Heart left ventricle (tissue), 16 donors: ENCODE measurements at regions not wholly inside any gene's neighbourhood (a gene's known extent, or its start where the extent isn't known, plus 50 kb on each side); places are given as distances from the start of the nearest gene placed in this dataset.

Source experiments
- ATAC-seq, 4 donors: fragments of 200-7000 bp; cut with Tn5 transposase; one replicate each; pipeline ENCODE4 v1.9.1; 2020 to 2022; ENCODE audit warnings: moderate library complexity in 4 of 4, mild to moderate bottlenecking in 3 of 4, moderate number of reproducible peaks in 1 of 4
- DNase-seq, 5 donors: peaks; one replicate each; pipeline ENCODE4 v3.0.0-alpha.2; 2020
- H3K27ac ChIP-seq, 12 donors: fragments of 200-600 bp; sonication (generic) in 4 of 12; one replicate each; pipeline versions ENCODE4 v1.5.0 to v1.8.0; 2016 to 2022; ENCODE audit warnings: mild to moderate bottlenecking in 2 of 12
- H3K27me3 ChIP-seq, 9 donors: fragments of 200-600 bp; sonication (generic) in 2 of 9; one replicate each; pipeline versions ENCODE4 v1.5.1 to v1.8.0; 2016 to 2022; ENCODE audit warnings: mild to moderate bottlenecking in 3 of 9
- H3K36me3 ChIP-seq, 9 donors: fragments of 200-600 bp; sonication (generic) in 2 of 9; one replicate each; pipeline versions ENCODE4 v1.5.0 to v1.8.0; 2018 to 2022; ENCODE audit warnings: mild to moderate bottlenecking in 2 of 9
- H3K4me1 ChIP-seq, 12 donors: fragments of 200-600 bp; sonication (generic) in 4 of 12; one replicate each; pipeline versions ENCODE4 v1.5.0 to v1.8.0; 2016 to 2022; ENCODE audit warnings: mild to moderate bottlenecking in 3 of 12
- H3K4me3 ChIP-seq, 12 donors: fragments of 200-600 bp; sonication (generic) in 4 of 12; one replicate each; pipeline versions ENCODE4 v1.5.0 to v1.8.0; 2017 to 2022; ENCODE audit warnings: mild to moderate bottlenecking in 9 of 12, moderate library complexity in 4 of 12
- H3K9me3 ChIP-seq, 12 donors: fragments of 200-600 bp; sonication (generic) in 4 of 12; one replicate each; pipeline versions ENCODE4 v1.5.0 to v1.8.0; 2016 to 2022; ENCODE audit warnings: mild to moderate bottlenecking in 1 of 12
- POLR2A ChIP-seq, 2 donors: fragments of 450-650 bp; IDR thresholded peaks; one replicate each; pipeline ENCODE4 v1.6.1; 2017; ENCODE audit warnings: antibody characterized with exemption in 2 of 2, mild to moderate bottlenecking in 2 of 2, moderate library complexity in 2 of 2
- WGBS, 4 donors: extraction: QIAGEN DNeasy Blood & Tissue Kit in 2 of 4; methylation state at CpG; one replicate each; pipeline versions ENCODE4 v1.1.5 to v1.1.7; 2013 to 2018; 5-methylcytosine and 5-hydroxymethylcytosine counted together
- intact Hi-C, 10 donors: fragments of 100-400 bp; cut with DNase I; formaldehyde crosslinking; loops; one replicate each; pipeline versions ENCODE4 v1.11.1 to v1.14.2; 2022
- TF ChIP-seq, protein P1 (sequence below), 12 donors: fragments of 200-600 bp; sonication (generic) in 4 of 12; IDR thresholded peaks; one replicate each; pipeline versions ENCODE4 v1.5.0 to v1.8.0; 2018 to 2022; ENCODE audit warnings: antibody characterized with exemption in 12 of 12, mild to moderate bottlenecking in 5 of 12
- donor health status: ischemic (EF 13 %, LVEDD 7.1; RV severe dilation, severe dysfunction).
- donor health status: healthy with polysubstance abuse.
- donor health status: DM: no; HTN: yes; CAD: no.
- donor health status: DM: no; HTN: no; CAD: no.
- donor health status: ischemic (EF 25% LVEDD 6.9; RV normal size, moderate dysfunction).
- donor health status: ischemic (EF 25% LVEDD 5.7; RV mildly dilated, moderate dysfunction).
- donor health status: healthy.
- donor health status: DM: yes; HTN: yes; CAD: no.
- donor health status: ischemic (EF 35%, LVEDD 5.7; RV mildly dilated, moderate dysfunction).
- donor health status: nonischemic (EF 11% LVEDD 7.7; RV severe dilation, severe dysfunction).
- donor health status: DM: yes; HTN: yes; CAD: no.
- donor health status: PGD.
- donor health status: ischemic (EF 29% LVEDD 5.4; RV normal size, mild dysfunction).
- donor health status: nonischemic (EF 23%, LVEDD 6.1; RV moderate dilation, normal function).

DNA sequence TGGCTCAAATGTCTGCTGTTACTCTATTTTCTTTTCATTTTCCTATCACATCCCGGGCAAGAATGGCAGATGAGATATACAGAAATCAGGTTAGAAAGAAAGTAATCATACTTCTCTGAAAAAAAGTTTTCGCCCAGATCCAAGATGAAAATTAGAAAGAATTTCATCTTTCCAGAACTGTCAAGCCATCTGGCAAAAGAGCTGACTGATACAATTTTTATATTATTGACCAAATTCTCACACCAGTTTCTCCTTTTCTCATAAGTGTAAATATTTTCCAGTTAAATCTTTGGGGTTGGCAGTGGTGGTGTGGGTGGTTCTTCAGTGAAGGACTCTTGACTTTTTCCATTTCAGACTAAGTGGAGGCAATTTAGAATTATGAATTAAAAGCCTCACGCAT, 371.9 kb downstream of the CD83 start:
- TF ChIP-seq, protein P1, sequence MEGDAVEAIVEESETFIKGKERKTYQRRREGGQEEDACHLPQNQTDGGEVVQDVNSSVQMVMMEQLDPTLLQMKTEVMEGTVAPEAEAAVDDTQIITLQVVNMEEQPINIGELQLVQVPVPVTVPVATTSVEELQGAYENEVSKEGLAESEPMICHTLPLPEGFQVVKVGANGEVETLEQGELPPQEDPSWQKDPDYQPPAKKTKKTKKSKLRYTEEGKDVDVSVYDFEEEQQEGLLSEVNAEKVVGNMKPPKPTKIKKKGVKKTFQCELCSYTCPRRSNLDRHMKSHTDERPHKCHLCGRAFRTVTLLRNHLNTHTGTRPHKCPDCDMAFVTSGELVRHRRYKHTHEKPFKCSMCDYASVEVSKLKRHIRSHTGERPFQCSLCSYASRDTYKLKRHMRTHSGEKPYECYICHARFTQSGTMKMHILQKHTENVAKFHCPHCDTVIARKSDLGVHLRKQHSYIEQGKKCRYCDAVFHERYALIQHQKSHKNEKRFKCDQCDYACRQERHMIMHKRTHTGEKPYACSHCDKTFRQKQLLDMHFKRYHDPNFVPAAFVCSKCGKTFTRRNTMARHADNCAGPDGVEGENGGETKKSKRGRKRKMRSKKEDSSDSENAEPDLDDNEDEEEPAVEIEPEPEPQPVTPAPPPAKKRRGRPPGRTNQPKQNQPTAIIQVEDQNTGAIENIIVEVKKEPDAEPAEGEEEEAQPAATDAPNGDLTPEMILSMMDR (IDR thresholded peaks at IDR 0.05) = no peak
- TF ChIP-seq POLR2A (IDR thresholded peaks at IDR 0.05) = no peak
- Histone ChIP-seq H3K27ac (no peak overlapping the region), H3K4me3 (no peak overlapping the region), H3K9me3 (no peaks in the 10 kb centered on the region), H3K36me3 (no peaks in the 10 kb centered on the region), H3K4me1 (no peaks in the 10 kb centered on the region), H3K27me3 (no peaks in the 10 kb centered on the region)
- DNase-seq = no peak
- 93 to 96% (median 95%) methylated on average over 3 of the region's 3 CpGs for WGBS, 4 donors
- intact Hi-C loops = no loop called here
- ATAC-seq = no peak

DNA sequence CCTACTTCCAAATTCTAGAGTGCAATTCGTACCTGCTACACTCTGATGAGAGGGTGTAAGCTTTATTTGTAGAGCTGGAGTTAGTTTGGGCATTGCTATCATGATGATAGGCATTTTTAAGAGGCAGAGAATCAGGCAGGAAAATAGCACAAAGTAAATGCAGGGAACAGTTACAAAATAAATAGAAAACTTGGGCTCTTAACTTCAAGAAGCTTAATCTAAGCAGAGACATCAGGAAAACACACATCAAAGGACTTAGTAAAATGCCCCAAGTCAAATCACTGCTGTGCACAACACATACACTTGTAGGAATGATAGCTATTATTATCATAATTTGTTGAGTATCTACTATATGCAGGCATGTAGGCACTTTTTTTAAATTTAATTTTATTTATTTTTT, 381.2 kb downstream of the CD83 start:
- peaks cover 0 to 11% (median 0%) of the 10 kb centered on the region in 12 donors for H3K9me3 ChIP-seq
- WGBS, 4 donors = 74 to 89% (median 87%) methylated on average over 1 of the region's 1 CpG
- H3K4me1 ChIP-seq = peaks cover 0 to 3% (median 0%) of the 10 kb centered on the region in 12 donors
- H3K4me3 ChIP-seq = no peak overlapping the region
- no peaks in the 10 kb centered on the region for H3K36me3 ChIP-seq
- no peak for DNase-seq
- no peaks in the 10 kb centered on the region for H3K27me3 ChIP-seq
- no peak for ATAC-seq
- H3K27ac ChIP-seq = no peak overlapping the region
- TF ChIP-seq POLR2A (IDR thresholded peaks at IDR 0.05) = no peak
- TF ChIP-seq, protein P1 (IDR thresholded peaks at IDR 0.05) = no peak
- intact Hi-C loops = no loop called here

DNA sequence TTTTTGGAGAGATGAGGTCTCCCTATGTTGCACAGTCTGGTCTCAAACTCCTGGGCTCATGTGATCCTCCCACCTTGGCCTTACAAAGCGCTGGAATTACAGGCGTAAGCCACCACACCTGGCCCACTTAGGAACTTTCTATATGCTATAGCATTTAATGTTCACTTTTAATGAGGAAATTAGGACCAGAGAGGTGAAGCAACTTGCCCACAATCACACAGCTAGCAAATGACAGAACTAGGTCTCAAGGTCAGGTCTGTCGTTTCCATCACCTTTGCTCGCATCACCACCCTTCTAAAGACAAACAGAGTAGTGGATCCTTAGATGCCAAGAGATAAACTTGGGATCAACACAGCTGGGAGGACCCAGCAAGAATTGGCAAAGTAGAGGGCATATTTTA, 381.7 kb downstream of the CD83 start:
- H3K27ac ChIP-seq = no peak overlapping the region
- peaks cover 0 to 11% (median 0%) of the 10 kb centered on the region in 12 donors for H3K9me3 ChIP-seq
- H3K4me3 ChIP-seq = no peak overlapping the region
- DNase-seq = no peak
- no peaks in the 10 kb centered on the region for H3K27me3 ChIP-seq
- TF ChIP-seq, protein P1 (IDR thresholded peaks at IDR 0.05) = no peak
- TF ChIP-seq POLR2A (IDR thresholded peaks at IDR 0.05) = no peak
- intact Hi-C loops = no loop called here
- no peak for ATAC-seq
- peaks cover 0 to 3% (median 0%) of the 10 kb centered on the region in 12 donors for H3K4me1 ChIP-seq
- 89 to 97% (median 95%) methylated on average over 4 of the region's 4 CpGs for WGBS, 4 donors
- H3K36me3 ChIP-seq = no peaks in the 10 kb centered on the region

DNA sequence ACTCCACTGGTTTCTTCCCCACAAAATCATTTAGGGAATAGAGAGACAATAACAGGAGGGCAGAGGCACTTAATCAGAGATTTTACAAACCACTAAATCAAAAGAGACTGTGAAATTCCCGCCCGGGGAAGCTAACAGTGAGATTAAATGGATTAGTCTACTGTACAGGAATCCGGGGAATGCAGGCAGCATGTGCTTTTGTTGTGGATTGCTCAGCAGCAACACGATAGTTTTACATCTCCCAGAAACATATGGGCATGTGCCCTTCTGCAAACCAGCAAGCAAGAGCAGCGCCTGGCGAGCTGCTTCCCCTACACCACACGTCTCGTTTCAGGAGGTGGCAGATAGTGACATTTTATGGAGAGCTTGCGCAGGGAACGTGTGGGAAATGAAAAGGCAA, 382.3 kb downstream of the CD83 start:
- ATAC-seq = peak in 3 of 4 donors; percentile 26 to 53 (median 42)
- Histone ChIP-seq H3K36me3 (no peaks in the 10 kb centered on the region), H3K4me1 (peaks cover 0 to 3% (median 0%) of the 10 kb centered on the region in 12 donors), H3K9me3 (peaks cover 0 to 11% (median 0%) of the 10 kb centered on the region in 12 donors), H3K27ac (no peak overlapping the region), H3K4me3 (no peak overlapping the region), H3K27me3 (no peaks in the 10 kb centered on the region)
- TF ChIP-seq, protein P1 (IDR thresholded peaks at IDR 0.05) = no peak
- TF ChIP-seq POLR2A (IDR thresholded peaks at IDR 0.05) = no peak
- 49 to 78% (median 58%) methylated on average over 10 of the region's 10 CpGs for WGBS, 4 donors
- no peak for DNase-seq
- intact Hi-C loops = no loop called here
